GM21529 (cell line): ENCODE measurements at regions not wholly inside any gene's neighbourhood (a gene's known extent, or its start where the extent isn't known, plus 50 kb on each side); places are given as distances from the start of the nearest gene placed in this dataset.

ENCODE experiments used
- ATAC-seq: cut with Tn5 transposase; IDR thresholded peaks from one replicate; pipeline ENCODE4 v1.9.1; 2021; ENCODE audit not compliant: unreplicated experiment

DNA sequence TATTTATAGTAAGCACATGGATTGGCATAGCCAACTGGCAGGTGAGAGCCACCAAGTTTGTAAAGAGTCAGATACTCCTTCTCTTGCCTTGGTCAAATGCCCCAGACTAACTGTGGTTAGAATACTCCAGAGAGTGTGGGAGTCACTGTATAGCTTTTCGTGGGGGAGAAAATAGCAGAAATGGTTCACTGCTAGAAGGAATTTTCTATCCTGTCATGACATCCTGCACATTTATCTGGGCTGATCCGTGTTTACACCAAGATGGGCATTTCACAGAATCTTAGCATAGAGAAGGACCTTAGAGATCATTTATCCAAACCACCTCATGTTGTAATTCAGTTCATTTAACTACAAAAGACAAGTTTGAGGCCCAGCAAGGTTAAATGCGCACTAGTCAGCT lies 460.8 kb downstream of the ENC1 start:
- no peak for ATAC-seq

DNA sequence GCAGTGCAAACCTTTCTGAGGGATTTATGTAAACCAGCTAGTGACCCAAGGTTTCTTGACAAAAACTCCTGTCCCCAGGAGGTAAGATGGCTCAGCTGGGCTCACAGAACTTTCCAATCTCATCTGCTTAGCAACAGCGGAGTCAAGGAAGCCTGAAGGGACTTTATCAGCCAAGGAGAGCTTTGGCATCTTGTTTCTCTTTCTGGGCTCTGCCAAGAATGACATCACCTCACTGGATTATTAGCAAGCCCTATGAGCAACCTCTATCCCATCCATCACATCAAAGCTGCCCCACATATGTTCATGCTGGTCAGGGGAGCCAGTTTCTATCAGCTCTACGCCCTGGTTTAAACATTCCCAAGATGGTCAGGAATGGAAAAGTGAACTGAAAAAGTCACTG lies 461.3 kb downstream of the ENC1 start:
- ATAC-seq: no peak

DNA sequence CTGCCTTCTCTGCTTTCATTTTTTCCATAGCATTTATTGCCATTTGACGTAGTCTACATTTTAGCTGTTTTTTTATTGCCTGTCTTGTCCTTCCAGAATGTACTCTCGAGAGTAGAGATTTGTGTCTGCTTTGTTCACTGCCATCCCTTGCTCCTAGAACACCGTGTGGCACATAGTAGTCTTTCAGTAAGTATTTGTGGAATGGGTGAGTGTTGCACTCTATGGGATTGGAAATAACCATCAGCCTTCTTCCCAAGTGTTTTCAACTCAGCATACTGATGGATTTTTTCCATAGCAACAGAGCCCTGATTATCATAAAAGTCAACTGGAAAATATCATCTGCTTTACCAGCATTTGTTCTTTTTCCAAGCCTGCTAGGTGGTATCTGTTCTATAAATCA lies 462.6 kb downstream of the ENC1 start:
- ATAC-seq: no peak

DNA sequence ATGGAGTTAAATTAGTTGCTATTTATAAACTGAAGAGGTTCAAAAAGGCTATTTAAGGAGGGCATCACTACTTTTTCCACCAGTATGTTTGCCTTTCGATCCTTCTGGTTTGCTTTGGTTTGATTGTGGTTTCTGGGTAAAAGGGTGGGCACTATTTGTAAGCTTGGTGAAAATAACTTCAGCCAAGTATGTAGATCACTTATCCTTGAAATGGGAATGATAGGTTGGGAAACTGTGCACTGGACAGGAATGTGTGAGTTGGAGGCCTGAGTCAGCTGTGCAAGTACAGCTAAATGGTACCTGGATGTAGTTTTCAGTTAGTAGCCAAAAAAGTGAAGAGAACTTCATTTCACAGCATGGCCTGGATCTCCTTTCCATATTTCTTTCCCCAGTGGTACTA lies 466.2 kb downstream of the ENC1 start:
- ATAC-seq: no peak

DNA sequence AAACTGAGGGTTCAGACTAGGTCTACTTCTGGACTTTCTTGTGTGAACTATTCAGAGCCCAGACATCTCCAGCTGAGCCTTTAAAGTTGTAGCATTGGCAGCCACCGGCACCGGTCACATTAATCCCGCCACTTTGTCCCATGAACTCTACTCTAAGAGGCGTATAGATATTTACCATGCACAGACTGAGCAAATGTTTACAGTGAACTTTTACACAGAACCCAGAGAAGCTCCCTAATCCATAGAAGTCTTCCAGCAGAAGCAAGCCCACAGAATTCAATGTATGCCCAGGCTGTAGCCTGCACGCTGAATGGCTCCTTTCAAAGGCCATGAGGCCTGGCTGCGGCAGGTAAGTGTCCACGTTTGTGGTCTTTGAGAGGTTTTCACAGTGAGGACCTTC lies 466.9 kb downstream of the ENC1 start:
- ATAC-seq: no peak

DNA sequence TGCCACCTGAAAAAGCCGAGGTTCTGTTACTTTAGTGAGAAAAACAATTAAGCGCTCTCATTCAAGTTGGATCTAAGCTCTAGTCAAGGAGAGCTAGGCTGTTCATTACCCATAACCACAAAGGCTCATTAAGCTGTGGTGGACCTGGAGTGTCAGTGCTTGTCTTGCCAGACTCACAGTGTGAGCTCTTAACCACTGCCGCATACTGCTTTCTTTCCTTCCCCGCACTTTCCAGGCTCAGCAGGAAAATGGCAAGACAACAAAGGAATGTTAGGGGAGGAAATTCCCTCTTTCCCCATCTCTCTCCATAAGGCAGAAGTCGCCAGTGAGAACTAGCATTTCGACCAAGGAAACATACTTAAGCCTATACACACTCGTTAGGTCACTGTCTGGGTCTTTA lies 467.3 kb downstream of the ENC1 start:
- no peak for ATAC-seq

DNA sequence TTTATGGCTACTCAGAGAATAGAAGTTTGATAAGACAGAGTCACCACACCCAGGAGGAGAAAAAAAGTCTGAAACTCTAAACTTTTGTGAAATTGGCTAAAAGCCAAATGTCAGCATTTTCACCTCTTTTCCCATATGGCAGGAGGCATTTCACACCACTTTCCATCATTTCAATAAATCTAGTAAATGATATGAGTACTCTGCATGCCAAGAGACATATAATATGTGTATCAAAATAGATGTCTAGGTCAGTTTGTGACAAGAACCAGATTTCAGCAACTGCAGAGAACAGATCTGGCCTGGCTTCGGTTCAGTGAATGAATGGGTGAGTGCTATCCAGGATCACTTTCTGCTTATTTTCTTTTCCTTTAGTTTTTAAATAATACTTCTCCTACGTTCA lies 470.8 kb downstream of the ENC1 start:
- no peak for ATAC-seq

DNA sequence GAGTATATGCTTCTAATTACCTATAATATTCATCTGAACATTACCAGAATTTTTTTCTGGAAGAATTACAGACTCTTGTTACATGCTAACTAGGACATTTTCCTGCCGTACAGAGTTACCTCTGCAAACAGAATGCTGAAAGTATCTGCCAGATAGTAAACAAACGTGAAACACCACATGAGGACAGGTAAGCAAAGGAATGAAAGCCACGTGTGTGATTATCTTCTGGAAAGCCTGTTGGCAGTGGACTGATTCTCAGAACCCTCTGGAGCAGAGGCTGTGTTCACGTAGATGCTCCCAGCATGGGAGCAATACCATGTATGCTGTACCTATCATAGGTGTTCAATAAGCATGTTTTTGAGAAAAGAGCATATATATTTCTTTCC lies 472.6 kb downstream of the ENC1 start:
- ATAC-seq: no peak

DNA sequence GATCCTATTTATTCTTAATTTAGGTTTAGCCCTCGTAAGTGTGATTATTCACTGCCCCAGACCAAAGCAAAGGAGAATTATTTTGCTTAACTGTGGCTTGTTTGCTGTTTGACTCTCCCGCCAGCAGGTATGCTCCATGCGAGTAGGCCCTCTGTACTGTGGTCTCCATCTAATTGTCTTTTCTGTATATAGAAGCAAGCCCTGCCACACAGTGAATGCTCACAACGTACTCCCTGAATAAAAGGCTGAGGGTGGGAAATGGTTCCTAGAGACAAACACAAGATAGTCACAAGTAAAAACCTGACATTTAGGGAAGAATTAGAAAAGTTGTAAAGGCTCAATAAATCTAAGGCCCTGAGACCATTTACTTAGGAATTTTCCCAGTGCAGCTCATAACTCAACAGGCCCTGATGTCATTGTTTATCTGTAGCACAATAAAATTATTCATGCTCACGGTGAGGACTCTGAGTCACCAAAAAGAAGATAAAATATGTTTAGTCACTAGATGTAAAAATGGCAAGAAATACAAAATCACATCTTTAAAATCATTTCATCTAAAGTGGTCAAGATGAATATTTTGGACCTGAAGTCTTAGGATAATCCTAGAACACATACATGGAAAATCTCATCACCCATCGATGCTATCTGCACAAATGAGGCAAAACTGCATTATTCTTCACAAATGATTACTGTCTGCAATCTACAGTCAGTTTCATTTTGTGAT lies 473.2 kb downstream of the ENC1 start:
- no peak for ATAC-seq

DNA sequence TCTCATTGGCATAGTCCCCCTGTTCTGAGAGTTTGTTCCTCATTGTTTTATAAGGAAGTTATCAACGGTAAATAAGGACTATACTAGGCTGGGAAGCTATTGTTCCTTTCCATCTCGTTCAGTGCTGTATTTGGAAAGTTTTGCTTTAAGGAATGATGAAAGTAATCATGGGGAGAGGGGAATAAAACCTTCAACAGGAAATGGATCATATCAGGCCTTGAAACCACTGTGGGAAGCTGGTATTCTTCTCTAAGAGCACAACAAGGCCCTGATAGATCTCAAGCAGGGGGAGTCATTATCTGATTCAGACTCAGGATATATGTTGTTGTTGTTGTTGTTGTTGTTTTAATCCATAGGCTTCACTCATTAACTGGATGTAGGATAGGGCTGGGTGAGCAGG lies 474.5 kb downstream of the ENC1 start:
- ATAC-seq: no peak

DNA sequence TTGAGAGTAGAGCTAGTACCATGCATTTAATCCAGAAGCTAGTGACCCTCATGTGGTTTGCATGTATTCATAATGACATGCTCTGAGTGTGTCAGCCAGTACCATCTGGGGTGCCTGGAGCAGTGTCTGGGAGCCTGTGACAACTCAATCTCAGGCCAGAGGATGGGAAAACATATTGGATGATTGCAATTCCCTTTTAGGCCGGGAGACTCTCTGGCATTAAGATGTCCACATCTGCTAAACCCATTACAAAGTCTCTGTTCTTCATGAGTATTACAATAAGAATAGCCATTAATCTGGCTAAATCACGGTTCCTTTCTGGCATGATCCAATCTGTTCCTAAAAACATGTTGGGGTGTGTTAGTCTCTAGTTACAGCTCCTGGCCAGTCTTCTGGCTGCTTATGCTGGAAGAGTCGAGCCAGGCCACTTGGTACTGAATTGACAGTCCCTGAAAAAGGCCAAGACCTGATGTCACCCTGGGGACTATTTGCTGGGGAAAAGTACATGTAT lies 475.7 kb downstream of the ENC1 start:
- no peak for ATAC-seq

DNA sequence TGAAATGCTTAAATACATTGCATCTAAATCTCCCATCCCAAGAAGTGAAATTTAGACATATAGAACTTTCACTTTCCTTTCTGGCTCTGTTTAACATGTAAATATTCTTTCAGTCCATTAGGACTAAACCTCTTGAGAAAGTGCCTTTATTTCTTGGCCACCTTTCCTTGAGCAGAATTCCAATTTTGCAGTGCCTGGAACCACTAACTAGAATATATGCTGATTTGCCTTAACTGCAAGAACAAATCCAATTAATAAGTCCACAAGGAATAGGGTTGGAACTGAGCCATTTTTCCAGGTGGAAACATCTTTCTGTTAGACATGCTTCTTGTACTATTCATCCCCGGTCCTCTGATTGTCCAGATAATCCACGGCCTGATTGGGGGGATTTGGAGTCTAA lies 478.0 kb downstream of the ENC1 start:
- ATAC-seq: no peak

DNA sequence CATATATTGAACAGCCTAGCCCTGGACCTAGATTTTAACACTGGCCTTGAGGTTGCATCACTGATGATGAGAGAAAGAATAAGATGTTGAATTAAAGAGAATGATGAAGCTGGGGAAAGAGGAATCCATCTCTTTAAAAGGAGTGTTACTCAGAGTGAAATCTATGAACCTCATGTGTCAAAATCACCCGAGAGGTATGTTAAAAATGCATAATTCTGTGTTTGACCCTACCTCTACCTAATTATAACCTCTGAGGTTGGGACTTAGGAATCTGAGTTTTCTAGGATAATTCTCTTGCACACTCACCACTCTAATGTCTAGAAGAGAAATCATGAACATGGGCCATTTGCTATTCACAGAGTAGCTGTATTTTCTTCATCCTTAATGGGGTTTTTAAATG lies 479.4 kb downstream of the ENC1 start:
- ATAC-seq: no peak

DNA sequence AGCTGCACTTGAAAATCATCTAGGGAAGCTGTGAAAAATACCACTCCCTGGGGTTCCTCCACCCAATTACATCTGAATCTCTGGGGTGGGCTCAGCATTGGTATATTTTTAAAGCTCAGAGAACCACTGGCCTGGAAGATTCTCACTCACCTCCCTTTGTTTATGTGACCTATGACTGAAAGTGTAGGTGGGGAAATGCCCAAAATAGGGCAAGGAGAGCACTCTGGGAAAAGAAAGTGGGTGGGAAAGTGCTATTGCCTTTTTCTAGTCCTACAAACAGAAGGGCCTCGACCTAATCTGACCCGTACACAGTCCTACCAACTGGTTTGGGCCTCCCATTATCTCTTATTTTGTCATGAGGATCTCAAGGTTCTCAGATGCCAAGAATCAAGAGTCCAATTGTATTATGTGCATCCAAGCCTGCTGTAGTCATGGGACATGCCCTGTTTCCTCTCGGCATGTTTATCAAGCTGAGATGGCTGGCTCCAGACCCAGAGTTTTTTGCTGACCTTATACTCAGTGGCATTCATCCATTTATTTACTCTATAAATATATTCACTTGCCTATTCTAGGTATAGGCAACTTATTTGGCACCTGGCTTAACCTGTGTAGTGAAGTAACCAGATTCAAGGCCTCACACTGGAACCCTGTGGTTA lies 483.7 kb downstream of the ENC1 start:
- ATAC-seq: no peak

DNA sequence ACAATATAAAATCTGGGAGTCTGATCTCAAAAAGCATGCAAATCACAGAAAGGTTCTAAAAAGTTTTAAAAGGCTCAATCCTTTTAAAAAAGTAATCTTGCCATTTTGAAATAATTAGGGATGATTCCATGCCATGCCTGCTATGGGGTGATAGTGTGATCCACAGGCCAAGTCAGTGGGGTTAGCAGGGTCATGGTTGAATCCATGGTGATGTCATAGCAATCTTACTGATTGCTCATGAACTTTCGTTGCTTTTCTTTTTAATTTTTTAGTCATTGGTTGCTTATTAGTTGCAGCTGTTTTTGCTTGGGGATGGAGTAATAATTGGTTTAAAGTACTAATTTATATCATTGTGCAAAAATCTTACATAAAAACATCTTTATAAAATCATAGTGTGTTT lies 485.0 kb downstream of the ENC1 start:
- ATAC-seq: no peak

DNA sequence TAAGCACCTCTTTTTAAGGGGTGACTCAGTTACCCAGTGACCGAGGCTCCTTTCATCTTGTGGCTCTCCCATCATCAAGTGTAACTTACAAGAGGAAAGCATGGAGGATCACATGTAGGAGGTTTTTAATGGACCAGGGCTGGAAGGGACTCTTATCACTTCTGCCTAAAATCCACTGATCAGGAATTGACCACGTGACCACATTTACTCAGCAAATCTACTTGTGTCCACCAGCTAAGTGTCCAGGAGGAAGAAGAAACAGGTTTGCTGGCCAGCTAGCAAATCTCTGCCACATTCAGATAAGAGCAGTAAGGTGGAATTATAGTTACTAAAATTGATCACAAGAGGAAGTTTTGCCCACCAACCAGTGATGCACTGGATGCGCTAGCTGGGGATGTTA lies 486.0 kb downstream of the ENC1 start:
- no peak for ATAC-seq

DNA sequence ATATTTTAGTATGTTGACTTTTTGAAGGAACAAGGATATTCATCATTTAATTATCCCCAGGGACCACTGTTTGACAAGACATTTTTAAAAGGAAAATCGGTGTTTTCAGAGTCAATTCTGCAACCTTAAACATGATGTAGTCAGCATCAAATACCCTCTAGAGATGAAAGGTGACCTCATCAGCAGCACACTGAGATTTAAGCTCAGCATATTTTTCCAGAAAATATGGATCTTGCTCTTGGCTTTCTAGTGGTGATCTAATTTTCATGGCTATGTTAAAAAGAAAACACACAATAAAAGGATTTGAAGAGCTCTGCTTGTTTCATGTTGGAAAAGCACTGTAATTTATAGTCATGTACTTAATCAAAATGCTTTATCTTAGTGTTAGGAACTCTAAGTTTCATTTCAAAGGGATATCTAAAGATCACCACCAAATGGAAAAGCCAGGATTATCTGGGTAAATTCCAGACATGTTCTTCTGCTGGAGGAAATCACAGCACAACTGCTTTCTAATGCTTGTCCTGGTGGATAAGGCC lies 487.2 kb downstream of the ENC1 start:
- no peak for ATAC-seq

DNA sequence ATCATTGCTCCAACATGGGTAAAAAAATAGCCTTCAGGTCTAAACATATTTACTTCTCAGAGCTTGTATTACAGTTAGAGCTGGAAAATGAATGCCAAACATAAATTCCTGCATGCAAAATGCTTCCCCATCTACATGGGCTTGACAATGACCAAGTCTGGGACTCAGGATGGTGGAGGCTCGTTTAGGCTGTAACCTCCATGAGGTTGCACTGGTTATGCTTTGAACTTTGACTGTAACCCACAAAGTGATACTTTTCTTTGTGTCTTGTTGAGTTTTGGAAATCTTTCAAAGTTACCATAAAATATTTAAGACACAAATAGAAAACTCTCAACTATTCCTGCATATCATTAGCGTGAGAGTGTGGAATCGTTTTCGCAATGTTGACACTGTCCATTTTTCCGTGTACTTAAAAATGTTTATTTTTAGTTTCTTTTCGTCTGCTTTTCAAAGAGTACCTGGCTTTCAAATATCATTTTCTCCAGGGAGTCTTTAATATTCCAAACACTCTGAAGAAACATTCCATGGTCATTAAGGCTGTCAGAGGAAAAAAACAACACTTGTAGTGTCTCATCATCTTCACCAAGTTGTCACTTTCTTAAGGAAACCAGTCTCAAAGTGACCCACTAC lies 487.8 kb downstream of the ENC1 start:
- no peak for ATAC-seq

DNA sequence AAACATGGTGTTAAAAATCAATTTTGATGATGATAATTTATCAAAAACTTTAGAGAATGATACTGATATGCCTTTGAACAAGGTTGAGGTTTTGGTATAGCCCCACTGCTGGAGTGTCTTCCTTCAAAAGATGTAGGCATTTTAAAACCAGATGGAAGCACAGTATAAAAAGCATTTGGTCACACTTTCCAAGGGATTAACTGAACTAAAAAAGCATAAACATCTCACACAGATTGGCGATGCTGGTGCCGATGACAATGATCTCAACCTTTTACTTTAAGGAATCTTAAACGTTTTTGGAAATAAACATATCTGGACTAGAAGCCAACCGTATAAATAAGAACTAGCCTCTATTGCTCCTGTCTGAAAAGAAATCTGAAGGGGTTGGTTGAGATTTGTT lies 488.4 kb downstream of the ENC1 start:
- no peak for ATAC-seq

DNA sequence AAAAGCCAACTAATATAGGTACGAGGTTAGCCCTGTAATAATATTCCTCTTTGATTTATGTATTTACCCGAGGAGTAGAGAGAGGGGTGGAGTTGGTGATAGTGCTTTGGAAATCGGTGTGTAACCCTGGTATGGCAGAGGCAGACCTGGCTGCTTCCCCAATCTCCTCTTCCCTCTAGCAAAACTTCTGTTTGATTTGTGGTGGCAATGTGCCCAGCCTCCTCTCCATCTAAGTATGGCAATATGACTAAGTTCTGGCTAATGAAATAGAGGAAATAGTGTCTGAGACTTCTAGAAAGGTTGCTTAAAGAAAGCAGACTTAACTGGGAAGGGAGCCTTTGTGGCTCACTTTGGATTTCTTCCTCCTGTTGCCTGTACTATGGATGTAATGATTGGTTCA lies 491.1 kb downstream of the ENC1 start:
- ATAC-seq: no peak

DNA sequence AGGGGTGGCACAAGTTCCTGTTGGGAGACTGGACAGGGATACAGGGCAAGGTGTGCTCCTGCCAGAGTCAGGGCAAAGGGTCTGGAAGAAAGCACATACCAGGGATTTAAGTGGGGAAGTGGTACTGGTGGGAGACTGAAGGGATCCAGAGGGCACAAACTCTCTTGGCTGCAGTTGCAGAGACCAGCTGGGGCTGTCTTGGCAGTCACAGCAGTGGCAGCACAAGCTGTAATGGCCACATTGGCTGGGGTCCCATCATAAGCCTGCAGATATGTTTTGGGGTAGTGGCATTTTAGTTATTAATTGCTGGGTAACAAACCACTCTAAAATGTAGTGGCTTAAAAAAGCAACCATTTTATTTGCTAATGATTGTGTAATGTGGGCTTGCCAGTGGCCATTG lies 492.2 kb downstream of the ENC1 start:
- no peak for ATAC-seq

DNA sequence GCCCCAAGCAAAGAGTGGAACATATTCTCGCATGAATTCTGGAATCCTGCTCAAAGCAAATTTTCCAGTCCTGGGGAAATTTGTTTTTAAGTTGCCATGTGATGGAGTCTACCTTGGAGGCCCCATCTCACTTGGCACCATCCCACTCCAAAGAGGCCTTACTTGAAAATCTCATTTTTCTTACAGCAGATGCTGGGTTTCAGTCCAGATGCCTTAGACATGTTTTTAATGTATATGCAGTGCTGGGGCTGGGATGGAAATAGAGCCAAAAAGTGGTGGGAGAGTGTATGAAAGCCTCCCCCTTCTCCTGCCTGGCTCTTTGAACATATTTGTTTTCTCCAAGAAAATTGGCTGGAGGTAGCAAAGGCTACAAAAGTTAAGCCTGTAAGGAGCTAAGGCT lies 493.7 kb downstream of the ENC1 start:
- ATAC-seq: no peak
